GM12874 (cell line): ENCODE measurements at regions not wholly inside any gene's neighbourhood (a gene's known extent, or its start where the extent isn't known, plus 50 kb on each side); places are given as distances from the start of the nearest gene placed in this dataset.

Experiments
- TF ChIP-seq, protein P1 (sequence below): IDR thresholded peaks from 2 replicates; pipeline ENCODE4 v1.5.1; 2011; ENCODE audit warnings: low read depth, mild to moderate bottlenecking, control low read depth, low read length, moderate library complexity; ENCODE audit not compliant: insufficient read depth

DNA sequence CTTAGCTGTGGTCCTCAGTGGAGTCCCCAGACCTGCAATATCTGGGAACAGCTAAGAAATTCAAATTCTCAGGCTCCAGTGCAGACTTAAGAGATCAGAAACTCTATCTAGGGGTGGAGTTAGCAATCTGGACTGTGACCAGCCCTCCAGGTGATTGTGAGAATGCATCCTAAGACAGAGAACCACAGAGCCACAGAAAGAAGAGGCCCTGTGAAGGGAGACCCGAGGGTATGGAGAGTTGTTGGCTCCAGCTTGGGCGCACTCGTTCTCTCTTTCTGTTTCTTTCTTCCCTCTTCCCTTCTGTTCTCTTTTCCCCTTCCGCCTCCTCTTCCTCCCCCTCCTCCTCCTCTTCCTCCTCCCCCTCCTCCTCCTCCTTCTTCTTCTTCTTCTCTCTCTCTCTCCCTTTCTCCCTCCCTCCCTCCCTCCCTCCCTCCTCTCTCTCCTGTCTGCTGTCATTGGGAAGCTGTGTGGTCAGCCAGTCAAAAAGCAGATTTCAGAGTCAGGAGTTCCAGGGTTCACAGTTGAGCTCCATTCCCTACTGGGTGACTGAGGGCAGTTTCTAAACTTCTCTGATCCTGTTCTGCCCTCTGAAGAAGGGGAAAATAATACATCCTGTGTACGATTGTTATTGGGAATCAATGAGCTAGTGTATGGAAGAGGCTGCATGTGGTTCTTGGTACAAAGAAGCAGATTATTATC is 62.1 kb upstream of the STEAP1B start:
- TF ChIP-seq, protein P1, sequence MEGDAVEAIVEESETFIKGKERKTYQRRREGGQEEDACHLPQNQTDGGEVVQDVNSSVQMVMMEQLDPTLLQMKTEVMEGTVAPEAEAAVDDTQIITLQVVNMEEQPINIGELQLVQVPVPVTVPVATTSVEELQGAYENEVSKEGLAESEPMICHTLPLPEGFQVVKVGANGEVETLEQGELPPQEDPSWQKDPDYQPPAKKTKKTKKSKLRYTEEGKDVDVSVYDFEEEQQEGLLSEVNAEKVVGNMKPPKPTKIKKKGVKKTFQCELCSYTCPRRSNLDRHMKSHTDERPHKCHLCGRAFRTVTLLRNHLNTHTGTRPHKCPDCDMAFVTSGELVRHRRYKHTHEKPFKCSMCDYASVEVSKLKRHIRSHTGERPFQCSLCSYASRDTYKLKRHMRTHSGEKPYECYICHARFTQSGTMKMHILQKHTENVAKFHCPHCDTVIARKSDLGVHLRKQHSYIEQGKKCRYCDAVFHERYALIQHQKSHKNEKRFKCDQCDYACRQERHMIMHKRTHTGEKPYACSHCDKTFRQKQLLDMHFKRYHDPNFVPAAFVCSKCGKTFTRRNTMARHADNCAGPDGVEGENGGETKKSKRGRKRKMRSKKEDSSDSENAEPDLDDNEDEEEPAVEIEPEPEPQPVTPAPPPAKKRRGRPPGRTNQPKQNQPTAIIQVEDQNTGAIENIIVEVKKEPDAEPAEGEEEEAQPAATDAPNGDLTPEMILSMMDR: no peak

DNA sequence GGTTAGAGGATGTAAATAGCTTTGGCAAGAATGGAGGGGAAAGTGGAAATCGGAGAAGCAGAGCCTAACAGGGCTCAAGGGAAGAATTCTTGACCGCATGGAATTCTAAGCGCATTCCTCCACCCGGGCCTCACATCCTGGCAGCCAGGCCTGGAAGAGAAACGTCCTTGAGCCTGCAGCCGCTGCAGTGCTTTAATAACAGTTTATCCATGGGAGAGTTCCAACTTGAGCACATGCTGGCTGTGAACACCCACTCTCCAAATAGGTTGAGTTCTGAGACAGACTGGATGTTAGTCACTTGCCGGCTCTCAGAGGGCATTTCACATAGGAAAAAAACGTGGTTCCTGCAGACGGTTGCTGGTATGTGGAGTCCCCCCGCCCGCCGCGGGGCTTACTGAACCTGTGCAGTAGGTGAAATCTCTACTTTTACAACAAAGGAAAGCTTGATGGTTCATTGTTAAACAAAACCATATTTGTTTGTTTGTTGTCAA is 61.4 kb upstream of the STEAP1B start:
- TF ChIP-seq, protein P1: no peak

DNA sequence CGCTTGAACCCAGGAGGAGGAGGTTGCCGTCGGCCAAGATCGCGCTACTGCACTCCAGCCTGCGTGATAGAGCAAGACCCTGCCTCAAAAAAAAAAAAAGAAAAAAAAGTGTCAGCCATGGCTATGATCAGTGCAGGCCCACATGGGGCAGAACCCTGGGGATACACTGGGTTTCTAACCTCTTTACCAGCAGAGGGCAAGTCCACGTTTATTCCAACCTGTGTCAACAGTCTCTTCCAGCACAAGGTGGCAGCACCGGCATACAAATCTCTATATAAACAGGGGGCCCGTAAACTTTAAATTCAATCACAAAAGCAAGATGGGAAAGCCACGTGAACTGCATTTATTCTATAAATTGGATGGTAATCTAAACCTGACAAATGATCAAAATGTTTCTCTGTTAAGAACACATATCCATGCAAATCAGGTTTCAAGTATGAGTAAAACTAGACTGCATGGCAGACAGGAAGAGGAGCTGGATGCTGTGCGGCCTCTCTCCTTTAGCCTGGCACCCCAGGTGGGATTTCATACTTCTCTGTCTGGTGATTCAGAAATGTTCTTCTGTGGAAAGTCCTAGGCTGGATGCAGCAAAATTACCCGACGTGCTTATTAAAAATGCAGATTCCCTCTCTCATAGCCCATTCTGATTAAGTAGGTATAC is 60.0 kb upstream of the STEAP1B start:
- TF ChIP-seq, protein P1: peak; percentile 68

DNA sequence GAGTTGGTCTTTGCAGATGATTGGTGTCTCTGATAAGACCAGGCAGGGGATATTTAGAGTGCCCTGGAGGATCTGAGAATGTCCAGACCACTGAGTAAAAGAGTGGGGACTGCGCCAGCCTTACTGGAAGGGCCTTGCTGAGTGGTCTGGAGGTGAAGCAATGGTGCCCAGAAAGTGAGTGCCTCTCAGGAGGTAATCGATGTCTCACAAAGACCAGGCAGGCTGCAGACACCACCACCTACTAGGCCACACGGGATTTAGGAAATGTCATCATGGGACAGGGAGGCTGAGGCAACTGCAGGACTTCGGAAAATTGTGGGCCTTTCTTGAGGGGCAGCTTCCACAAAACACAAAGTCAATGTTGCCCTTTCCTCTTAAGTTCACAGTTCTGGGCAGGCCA is 57.2 kb upstream of the STEAP1B start:
- TF ChIP-seq, protein P1: no peak

DNA sequence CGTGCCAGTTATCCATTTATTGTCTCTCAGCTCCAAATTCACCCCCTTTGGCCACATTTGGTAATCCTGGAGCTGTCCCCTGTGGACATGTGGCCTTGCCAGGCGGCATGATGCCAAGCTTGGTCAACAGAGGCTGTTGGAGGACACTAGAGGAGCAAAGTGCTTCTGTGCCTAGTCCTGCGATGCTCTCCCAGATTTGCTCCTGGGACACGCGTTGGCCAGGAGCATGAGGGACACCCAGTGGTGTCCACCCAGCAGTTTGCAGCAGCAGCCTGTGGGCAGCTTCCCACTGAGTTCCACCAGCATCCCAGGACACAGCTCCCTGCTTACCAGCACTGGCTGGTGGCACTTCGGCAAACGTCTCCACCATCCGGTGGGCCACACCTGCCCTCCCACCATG is 55.5 kb upstream of the STEAP1B start:
- TF ChIP-seq, protein P1: no peak

DNA sequence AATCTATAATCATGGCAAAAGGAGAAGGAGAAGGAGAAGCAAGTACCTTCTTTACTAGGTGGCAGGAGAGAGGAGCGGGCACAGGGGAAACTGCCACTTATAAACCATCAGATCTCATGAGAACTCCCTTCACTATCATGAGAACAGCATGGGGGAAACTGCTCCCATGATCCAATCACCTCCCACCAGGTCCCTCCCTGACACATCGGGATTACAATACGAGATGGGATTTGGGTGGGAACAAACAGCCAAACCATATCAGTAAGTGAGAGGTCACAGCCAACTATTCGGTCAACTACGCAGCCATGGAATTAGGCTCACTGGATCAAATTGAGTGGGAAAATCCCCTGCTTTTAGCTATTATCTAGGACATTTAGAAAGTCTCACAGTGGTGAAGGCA is 54.2 kb upstream of the STEAP1B start:
- TF ChIP-seq, protein P1: no peak

DNA sequence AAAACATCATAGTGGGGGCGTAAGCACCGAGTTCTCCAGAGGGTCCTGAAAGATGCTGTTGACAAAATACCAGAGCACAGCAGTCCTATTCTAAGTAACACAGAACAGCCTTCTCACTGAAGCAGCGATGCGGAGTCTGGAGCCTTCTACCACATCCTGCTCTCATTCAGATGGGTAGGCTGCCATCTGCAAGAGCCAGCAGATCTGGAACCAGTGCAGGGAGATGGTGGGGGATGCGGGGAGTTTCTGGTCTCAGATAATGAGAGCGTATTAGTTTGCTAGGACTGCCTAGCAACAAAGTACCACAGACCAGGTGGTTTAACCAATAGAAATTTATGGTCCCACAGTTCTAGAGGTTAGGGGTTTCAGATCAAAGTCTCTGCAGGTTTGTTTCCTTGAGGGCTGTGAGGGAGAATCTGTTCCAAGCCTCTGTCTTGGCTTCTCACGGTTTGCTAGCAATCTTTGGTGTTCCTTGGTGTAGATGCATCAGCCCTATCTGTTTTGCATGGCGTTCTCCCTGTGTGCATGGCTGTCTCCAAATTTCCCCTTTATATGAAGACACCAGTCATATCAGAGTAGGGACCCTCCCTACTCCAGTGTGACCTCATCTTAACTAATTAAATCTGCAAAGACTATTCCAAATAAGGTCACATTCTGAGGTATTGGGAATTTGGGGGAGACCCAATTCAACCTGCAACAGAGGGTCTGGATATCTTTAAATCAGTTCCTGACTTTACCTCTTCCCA is 52.0 kb upstream of the STEAP1B start:
- TF ChIP-seq, protein P1: no peak
